GM18907 (cell line): ENCODE measurements at regions not wholly inside any gene's neighbourhood (a gene's known extent, or its start where the extent isn't known, plus 50 kb on each side); places are given as distances from the start of the nearest gene placed in this dataset.
"Not testable (repeated sequence)": the region's sequence is repeated elsewhere in the genome, so short reads cannot be mapped to it uniquely, and the experiment has no call there.

ENCODE experiments used
- ATAC-seq: cut with Tn5 transposase; IDR thresholded peaks from one replicate; pipeline ENCODE4 v1.9.1; 2021; ENCODE audit warnings: mild to moderate bottlenecking, moderate library complexity; ENCODE audit not compliant: unreplicated experiment

- no peak for ATAC-seq
Measured at GRCh38 chr2:154963511-154963910, 265.0 kb downstream of the KCNJ3 start.

- ATAC-seq, result no peak
Measured at GRCh38 chr2:154961676-154962075, 263.2 kb downstream of the KCNJ3 start.

- ATAC-seq, result peak; percentile 61
Measured at GRCh38 chr2:154960802-154961583, 262.5 kb downstream of the KCNJ3 start.

GRCh38 chr2:154952346-154952980 lies 254.0 kb downstream of the KCNJ3 start:
- ATAC-seq, result no peak

GRCh38 chr2:154947416-154947815 lies 248.9 kb downstream of the KCNJ3 start:
- not testable (repeated sequence) for ATAC-seq

GRCh38 chr2:154945984-154946383 lies 247.5 kb downstream of the KCNJ3 start:
- no peak for ATAC-seq

GRCh38 chr2:154941379-154941778 lies 242.9 kb downstream of the KCNJ3 start:
- no peak for ATAC-seq

GRCh38 chr2:154934213-154934612 lies 235.7 kb downstream of the KCNJ3 start:
- no peak for ATAC-seq

GRCh38 chr2:154924531-154924930 lies 226.0 kb downstream of the KCNJ3 start:
- ATAC-seq, result no peak

- ATAC-seq, result no peak
Measured at GRCh38 chr2:154914561-154914960, 216.1 kb downstream of the KCNJ3 start.

GRCh38 chr2:154912215-154912614 lies 213.7 kb downstream of the KCNJ3 start:
- ATAC-seq, result no peak

- no peak for ATAC-seq
Measured at GRCh38 chr2:154911729-154912128, 213.2 kb downstream of the KCNJ3 start.

GRCh38 chr2:154910701-154911100 lies 212.2 kb downstream of the KCNJ3 start:
- no peak for ATAC-seq

GRCh38 chr2:154908327-154908726 lies 209.8 kb downstream of the KCNJ3 start:
- no peak for ATAC-seq
